ENCODE measurements at regions not wholly inside any gene's neighbourhood (a gene's known extent, or its start where the extent isn't known, plus 50 kb on each side); places are given as distances from the start of the nearest gene placed in this dataset.

DNA sequence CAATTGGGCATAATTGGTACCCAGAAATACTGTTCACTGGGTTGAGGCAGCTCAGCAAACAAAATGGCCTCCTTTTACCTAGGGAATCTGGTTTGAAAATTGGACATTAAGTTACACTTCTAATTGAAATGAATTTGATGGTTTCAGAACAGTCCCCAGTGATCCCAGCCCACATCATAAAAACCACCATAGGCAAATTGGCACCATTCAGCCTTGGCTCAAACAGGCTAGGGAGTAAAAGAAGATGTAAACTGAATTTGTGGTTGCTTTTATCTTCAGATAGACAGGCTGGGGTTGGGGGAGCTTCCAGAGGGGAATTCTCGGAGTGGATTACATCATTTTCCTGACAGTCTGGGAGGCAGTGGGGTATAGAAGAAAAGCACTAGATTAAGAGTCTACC is 576.5 kb downstream of the MID1IP1 start:
- no peak for TF ChIP-seq POLR2A (IDR thresholded peaks at IDR 0.05)
- TF ChIP-seq, protein P1, sequence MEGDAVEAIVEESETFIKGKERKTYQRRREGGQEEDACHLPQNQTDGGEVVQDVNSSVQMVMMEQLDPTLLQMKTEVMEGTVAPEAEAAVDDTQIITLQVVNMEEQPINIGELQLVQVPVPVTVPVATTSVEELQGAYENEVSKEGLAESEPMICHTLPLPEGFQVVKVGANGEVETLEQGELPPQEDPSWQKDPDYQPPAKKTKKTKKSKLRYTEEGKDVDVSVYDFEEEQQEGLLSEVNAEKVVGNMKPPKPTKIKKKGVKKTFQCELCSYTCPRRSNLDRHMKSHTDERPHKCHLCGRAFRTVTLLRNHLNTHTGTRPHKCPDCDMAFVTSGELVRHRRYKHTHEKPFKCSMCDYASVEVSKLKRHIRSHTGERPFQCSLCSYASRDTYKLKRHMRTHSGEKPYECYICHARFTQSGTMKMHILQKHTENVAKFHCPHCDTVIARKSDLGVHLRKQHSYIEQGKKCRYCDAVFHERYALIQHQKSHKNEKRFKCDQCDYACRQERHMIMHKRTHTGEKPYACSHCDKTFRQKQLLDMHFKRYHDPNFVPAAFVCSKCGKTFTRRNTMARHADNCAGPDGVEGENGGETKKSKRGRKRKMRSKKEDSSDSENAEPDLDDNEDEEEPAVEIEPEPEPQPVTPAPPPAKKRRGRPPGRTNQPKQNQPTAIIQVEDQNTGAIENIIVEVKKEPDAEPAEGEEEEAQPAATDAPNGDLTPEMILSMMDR (IDR thresholded peaks at IDR 0.05): no peak
